D721Med (cell line): ENCODE measurements at regions not wholly inside any gene's neighbourhood (a gene's known extent, or its start where the extent isn't known, plus 50 kb on each side); places are given as distances from the start of the nearest gene placed in this dataset.

ENCODE experiments used
- DNase-seq: peaks from one replicate; pipeline ENCODE4 v3.0.0; 2011; ENCODE audit warnings: low spot score; ENCODE audit not compliant: insufficient read length
- FAIRE-seq: peaks from 2 replicates; lab custom pipeline; 2011; peaks lifted over from hg19 to GRCh38; lab: Jason Lieb, UNC
- CTCF ChIP-seq: IDR thresholded peaks from 2 replicates; pipeline ENCODE4 v1.5.1; 2012; ENCODE audit warnings: mild to moderate bottlenecking, control low read depth; ENCODE audit not compliant: insufficient read depth; ENCODE audit errors: missing control alignments

- FAIRE-seq = no peak
- TF ChIP-seq CTCF = no peak
- no peak for DNase-seq
Measured at GRCh38 chr20:11754451-11754850, 163.2 kb upstream of the BTBD3 start.

GRCh38 chr20:11755071-11755841 is 162.4 kb upstream of the BTBD3 start:
- FAIRE-seq (no peak), DNase-seq (no peak)
- TF ChIP-seq CTCF = no peak

GRCh38 chr20:11761497-11761896 is 156.2 kb upstream of the BTBD3 start:
- TF ChIP-seq CTCF = no peak
- DNase-seq = no peak
- no peak for FAIRE-seq

GRCh38 chr20:11766961-11767360 is 150.7 kb upstream of the BTBD3 start:
- no peak for TF ChIP-seq CTCF
- DNase-seq (no peak), FAIRE-seq (no peak)

GRCh38 chr20:11769825-11770224 is 147.9 kb upstream of the BTBD3 start:
- DNase-seq (no peak), FAIRE-seq (no peak)
- TF ChIP-seq CTCF = no peak

GRCh38 chr20:11772226-11772730 is 145.4 kb upstream of the BTBD3 start:
- FAIRE-seq (no peak), DNase-seq (no peak)
- no peak for TF ChIP-seq CTCF

- FAIRE-seq (no peak), DNase-seq (no peak)
Measured at GRCh38 chr20:11776687-11777086, 141.0 kb upstream of the BTBD3 start.

More at GRCh38 chr20:11776687-11777086, 141.0 kb upstream of the BTBD3 start:
- TF ChIP-seq CTCF = no peak
